ENCODE measurements at regions not wholly inside any gene's neighbourhood (a gene's known extent, or its start where the extent isn't known, plus 50 kb on each side); places are given as distances from the start of the nearest gene placed in this dataset.

- no peak for TF ChIP-seq POLR2A (IDR thresholded peaks at IDR 0.05)
- TF ChIP-seq, protein P1, sequence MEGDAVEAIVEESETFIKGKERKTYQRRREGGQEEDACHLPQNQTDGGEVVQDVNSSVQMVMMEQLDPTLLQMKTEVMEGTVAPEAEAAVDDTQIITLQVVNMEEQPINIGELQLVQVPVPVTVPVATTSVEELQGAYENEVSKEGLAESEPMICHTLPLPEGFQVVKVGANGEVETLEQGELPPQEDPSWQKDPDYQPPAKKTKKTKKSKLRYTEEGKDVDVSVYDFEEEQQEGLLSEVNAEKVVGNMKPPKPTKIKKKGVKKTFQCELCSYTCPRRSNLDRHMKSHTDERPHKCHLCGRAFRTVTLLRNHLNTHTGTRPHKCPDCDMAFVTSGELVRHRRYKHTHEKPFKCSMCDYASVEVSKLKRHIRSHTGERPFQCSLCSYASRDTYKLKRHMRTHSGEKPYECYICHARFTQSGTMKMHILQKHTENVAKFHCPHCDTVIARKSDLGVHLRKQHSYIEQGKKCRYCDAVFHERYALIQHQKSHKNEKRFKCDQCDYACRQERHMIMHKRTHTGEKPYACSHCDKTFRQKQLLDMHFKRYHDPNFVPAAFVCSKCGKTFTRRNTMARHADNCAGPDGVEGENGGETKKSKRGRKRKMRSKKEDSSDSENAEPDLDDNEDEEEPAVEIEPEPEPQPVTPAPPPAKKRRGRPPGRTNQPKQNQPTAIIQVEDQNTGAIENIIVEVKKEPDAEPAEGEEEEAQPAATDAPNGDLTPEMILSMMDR (IDR thresholded peaks at IDR 0.05), result no peak
These were observed 111.9 kb upstream of the TANK start for GRCh38 chr2:161048317-161048716.
